NB4 (cell line): ENCODE measurements at regions not wholly inside any gene's neighbourhood (a gene's known extent, or its start where the extent isn't known, plus 50 kb on each side); places are given as distances from the start of the nearest gene placed in this dataset.

Experiments
- MYC ChIP-seq: IDR thresholded peaks from 2 replicates; pipeline ENCODE4 v1.6.1; 2011; ENCODE audit warnings: low read depth, low read length
- POLR2A ChIP-seq: IDR thresholded peaks from 2 replicates; pipeline ENCODE4 v1.6.1; 2011; ENCODE audit warnings: mild to moderate bottlenecking; ENCODE audit not compliant: insufficient read length; ENCODE audit errors: extremely low read depth
- TF ChIP-seq, protein P1 (sequence below): IDR thresholded peaks from one replicate; pipeline ENCODE4 v1.5.1; 2012; ENCODE audit warnings: low read depth, low read length

DNA sequence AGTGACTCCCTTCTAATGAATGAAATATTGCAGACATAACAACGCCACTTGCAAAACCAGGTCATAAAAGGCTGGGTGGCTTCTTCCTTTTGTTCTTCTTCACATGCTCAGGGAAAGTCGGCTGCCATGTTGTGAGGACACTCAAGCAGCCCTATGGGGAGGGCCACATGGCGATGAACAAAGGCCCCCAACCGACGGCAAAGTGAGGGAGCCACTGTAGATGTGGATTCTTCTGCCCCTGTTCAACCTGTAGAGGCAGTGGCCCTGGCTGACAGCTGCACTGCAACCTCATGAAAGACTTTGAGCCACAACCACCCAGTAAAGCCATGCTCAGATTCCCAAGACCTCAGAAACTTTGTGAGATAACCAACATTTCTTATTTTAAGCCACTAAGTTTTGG, 203.5 kb upstream of the TNRC6C start:
- no peak for TF ChIP-seq POLR2A
- TF ChIP-seq, protein P1, sequence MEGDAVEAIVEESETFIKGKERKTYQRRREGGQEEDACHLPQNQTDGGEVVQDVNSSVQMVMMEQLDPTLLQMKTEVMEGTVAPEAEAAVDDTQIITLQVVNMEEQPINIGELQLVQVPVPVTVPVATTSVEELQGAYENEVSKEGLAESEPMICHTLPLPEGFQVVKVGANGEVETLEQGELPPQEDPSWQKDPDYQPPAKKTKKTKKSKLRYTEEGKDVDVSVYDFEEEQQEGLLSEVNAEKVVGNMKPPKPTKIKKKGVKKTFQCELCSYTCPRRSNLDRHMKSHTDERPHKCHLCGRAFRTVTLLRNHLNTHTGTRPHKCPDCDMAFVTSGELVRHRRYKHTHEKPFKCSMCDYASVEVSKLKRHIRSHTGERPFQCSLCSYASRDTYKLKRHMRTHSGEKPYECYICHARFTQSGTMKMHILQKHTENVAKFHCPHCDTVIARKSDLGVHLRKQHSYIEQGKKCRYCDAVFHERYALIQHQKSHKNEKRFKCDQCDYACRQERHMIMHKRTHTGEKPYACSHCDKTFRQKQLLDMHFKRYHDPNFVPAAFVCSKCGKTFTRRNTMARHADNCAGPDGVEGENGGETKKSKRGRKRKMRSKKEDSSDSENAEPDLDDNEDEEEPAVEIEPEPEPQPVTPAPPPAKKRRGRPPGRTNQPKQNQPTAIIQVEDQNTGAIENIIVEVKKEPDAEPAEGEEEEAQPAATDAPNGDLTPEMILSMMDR: no peak
- no peak for TF ChIP-seq MYC
